ENCODE measurements at regions not wholly inside any gene's neighbourhood (a gene's known extent, or its start where the extent isn't known, plus 50 kb on each side); places are given as distances from the start of the nearest gene placed in this dataset.

DNA sequence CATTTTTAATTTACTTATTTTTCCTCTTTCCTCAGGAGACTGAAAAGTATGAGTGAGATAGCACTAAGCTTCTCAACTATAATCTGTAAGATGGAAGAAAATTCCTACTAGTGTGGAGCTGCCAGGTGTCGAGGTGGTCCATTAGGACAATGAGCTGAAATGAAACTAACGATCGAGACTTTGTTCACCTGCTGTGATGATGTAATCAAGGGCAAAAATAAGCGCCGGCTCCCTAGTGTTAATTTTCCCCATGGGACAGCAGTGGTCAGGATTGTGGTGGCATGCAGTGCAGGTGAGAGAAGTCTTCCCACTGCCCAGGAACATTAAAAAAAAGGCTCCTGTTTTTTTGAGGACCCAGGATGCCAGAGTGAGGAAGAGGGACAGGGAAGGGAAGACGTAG lies 859.1 kb upstream of the GCFC2 start:
- TF ChIP-seq, protein P1, sequence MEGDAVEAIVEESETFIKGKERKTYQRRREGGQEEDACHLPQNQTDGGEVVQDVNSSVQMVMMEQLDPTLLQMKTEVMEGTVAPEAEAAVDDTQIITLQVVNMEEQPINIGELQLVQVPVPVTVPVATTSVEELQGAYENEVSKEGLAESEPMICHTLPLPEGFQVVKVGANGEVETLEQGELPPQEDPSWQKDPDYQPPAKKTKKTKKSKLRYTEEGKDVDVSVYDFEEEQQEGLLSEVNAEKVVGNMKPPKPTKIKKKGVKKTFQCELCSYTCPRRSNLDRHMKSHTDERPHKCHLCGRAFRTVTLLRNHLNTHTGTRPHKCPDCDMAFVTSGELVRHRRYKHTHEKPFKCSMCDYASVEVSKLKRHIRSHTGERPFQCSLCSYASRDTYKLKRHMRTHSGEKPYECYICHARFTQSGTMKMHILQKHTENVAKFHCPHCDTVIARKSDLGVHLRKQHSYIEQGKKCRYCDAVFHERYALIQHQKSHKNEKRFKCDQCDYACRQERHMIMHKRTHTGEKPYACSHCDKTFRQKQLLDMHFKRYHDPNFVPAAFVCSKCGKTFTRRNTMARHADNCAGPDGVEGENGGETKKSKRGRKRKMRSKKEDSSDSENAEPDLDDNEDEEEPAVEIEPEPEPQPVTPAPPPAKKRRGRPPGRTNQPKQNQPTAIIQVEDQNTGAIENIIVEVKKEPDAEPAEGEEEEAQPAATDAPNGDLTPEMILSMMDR (conservative IDR thresholded peaks at IDR 0.05 in 1 of 2, IDR thresholded peaks at IDR 0.05 in 1 of 2; ENCODE audit: low read depth in 1 of 2, low read length in 2 of 2): no peak
- TF ChIP-seq EZH2 (IDR thresholded peaks at IDR 0.05; ENCODE audit: low read length, missing control alignments): no peak
